HCT116 (cell line): ENCODE measurements at regions not wholly inside any gene's neighbourhood (a gene's known extent, or its start where the extent isn't known, plus 50 kb on each side); places are given as distances from the start of the nearest gene placed in this dataset.

Source experiments
- POLR2A ChIP-seq: IDR thresholded peaks from 2 replicates; pipeline ENCODE4 v1.7.0; 2011; ENCODE audit warnings: borderline replicate concordance; ENCODE audit not compliant: insufficient read depth, insufficient read length; ENCODE audit errors: extremely low read depth
- TF ChIP-seq, protein P1 (sequence below): IDR thresholded peaks from 2 replicates; pipeline ENCODE4 v1.6.1; 2012

DNA sequence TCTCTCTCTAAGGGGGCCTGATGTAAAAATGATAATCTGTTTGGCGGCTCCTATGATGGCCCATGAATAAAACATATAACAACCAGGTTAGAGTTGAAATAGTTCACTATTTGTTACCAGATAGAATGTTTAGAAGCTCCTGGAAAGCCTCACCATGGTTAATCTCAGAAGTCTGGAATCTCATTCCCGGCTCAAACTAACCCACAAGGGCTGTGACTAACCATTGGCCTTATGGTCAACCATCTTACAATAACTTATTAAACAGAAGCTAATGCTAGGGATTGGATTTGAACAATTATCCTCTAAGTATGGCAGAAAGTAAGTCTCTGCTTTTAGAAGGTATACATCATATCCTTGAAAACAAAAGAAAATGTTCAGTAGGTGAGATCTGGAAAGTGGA, 134.1 kb upstream of the ADGRL2 start:
- TF ChIP-seq POLR2A = no peak
- TF ChIP-seq, protein P1, sequence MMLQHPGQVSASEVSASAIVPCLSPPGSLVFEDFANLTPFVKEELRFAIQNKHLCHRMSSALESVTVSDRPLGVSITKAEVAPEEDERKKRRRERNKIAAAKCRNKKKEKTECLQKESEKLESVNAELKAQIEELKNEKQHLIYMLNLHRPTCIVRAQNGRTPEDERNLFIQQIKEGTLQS = no peak
